HG02885 (cell line): ENCODE measurements at regions not wholly inside any gene's neighbourhood (a gene's known extent, or its start where the extent isn't known, plus 50 kb on each side); places are given as distances from the start of the nearest gene placed in this dataset.

Experiments
- ATAC-seq: cut with Tn5 transposase; IDR thresholded peaks from one replicate; pipeline ENCODE4 v1.9.1; 2021; ENCODE audit warnings: mild to moderate bottlenecking; ENCODE audit not compliant: unreplicated experiment, poor library complexity

- no peak for ATAC-seq
Observed at GRCh38 chr6:148249160-148249559, 93.5 kb upstream of the SASH1 start.

GRCh38 chr6:148249679-148250375, 92.8 kb upstream of the SASH1 start:
- ATAC-seq: no peak

GRCh38 chr6:148250975-148251685, 91.5 kb upstream of the SASH1 start:
- ATAC-seq: peak; percentile 58

- no peak for ATAC-seq
Observed at GRCh38 chr6:148251891-148252290, 90.7 kb upstream of the SASH1 start.

GRCh38 chr6:148257810-148258209, 84.8 kb upstream of the SASH1 start:
- ATAC-seq: no peak

GRCh38 chr6:148258868-148259267, 83.8 kb upstream of the SASH1 start:
- no peak for ATAC-seq

- no peak for ATAC-seq
Observed at GRCh38 chr6:148261470-148261869, 81.2 kb upstream of the SASH1 start.

GRCh38 chr6:148263010-148263409, 79.6 kb upstream of the SASH1 start:
- ATAC-seq: no peak

GRCh38 chr6:148263961-148264360, 78.7 kb upstream of the SASH1 start:
- ATAC-seq: no peak

- ATAC-seq: no peak
Observed at GRCh38 chr6:148265054-148265453, 77.6 kb upstream of the SASH1 start.

GRCh38 chr6:148269386-148269785, 73.3 kb upstream of the SASH1 start:
- ATAC-seq: no peak

- no peak for ATAC-seq
Observed at GRCh38 chr6:148271711-148272439, 70.8 kb upstream of the SASH1 start.

- no peak for ATAC-seq
Observed at GRCh38 chr6:148272597-148272996, 70.0 kb upstream of the SASH1 start.

- ATAC-seq: no peak
Observed at GRCh38 chr6:148273962-148274752, 68.5 kb upstream of the SASH1 start.

GRCh38 chr6:148274809-148275208, 67.8 kb upstream of the SASH1 start:
- ATAC-seq: no peak

- ATAC-seq: no peak
Observed at GRCh38 chr6:148285205-148285604, 57.4 kb upstream of the SASH1 start.

GRCh38 chr6:148286563-148286962, 56.1 kb upstream of the SASH1 start:
- no peak for ATAC-seq

GRCh38 chr6:148287623-148288333, 54.9 kb upstream of the SASH1 start:
- no peak for ATAC-seq

- no peak for ATAC-seq
Observed at GRCh38 chr6:148288541-148288940, 54.1 kb upstream of the SASH1 start.

- ATAC-seq: no peak
Observed at GRCh38 chr6:148289153-148289552, 53.5 kb upstream of the SASH1 start.
